ENCODE measurements at regions not wholly inside any gene's neighbourhood (a gene's known extent, or its start where the extent isn't known, plus 50 kb on each side); places are given as distances from the start of the nearest gene placed in this dataset.

DNA sequence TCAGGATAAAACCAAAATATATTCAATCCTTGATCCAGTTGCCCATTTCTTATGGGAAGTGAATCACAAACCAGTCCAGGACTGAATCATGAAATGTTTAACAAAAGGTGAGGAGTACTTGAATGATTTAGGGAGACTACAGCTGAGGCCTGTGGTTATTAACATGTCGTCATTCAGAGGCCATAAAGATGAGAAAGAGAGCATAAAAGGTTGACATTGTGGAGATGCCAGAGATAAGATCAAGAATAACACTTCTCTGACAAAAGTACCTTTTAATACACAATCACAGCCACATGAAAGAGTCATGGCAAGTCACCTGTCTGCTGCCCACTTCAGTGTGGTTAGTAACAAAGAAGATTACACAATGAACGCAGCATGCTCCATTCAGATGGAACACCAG, 1195.7 kb upstream of the SORCS1 start:
- no peaks in the 10 kb centered on the region for H3K36me3 ChIP-seq
- TF ChIP-seq POLR2A (IDR thresholded peaks at IDR 0.05) (no peak), CTCF (IDR thresholded peaks at IDR 0.05) (no peak), POLR2AphosphoS5 (IDR thresholded peaks at IDR 0.05) (no peak), EP300 (IDR thresholded peaks at IDR 0.05) (no peak)
- intact Hi-C loops (cut with DNase I) = no loop called here
- no peaks in the 10 kb centered on the region for H3K4me1 ChIP-seq
- no peak for DNase-seq
- H3K9me3 ChIP-seq = no peaks in the 10 kb centered on the region
- H3K4me3 ChIP-seq = no peak overlapping the region
- H3K27me3 ChIP-seq = no peaks in the 10 kb centered on the region
- 36 to 41% methylated on average over 2 of the region's 2 CpGs for WGBS, 2 donors
- no peak overlapping the region for H3K27ac ChIP-seq

- H3K27me3 ChIP-seq = no peaks in the 10 kb centered on the region
- TF ChIP-seq EP300 (IDR thresholded peaks at IDR 0.05) (no peak), POLR2A (IDR thresholded peaks at IDR 0.05) (no peak), CTCF (IDR thresholded peaks at IDR 0.05) (no peak), POLR2AphosphoS5 (IDR thresholded peaks at IDR 0.05) (no peak)
Observed at GRCh38 chr10:108358912-108359311, 1194.4 kb upstream of the SORCS1 start.

GRCh38 chr10:108352771-108353170, 1188.3 kb upstream of the SORCS1 start:
- 46 to 52% methylated on average over 2 of the region's 2 CpGs for WGBS, 2 donors
- no peak for DNase-seq
- no peaks in the 10 kb centered on the region for H3K4me1 ChIP-seq
- no peak for TF ChIP-seq POLR2A (IDR thresholded peaks at IDR 0.05)
- no peak for TF ChIP-seq POLR2AphosphoS5 (IDR thresholded peaks at IDR 0.05)
- TF ChIP-seq CTCF (IDR thresholded peaks at IDR 0.05) = no peak
- TF ChIP-seq EP300 (IDR thresholded peaks at IDR 0.05) = no peak
- H3K4me3 ChIP-seq = no peak overlapping the region
- H3K27me3 ChIP-seq = no peaks in the 10 kb centered on the region
- no peaks in the 10 kb centered on the region for H3K9me3 ChIP-seq
- no peak overlapping the region for H3K27ac ChIP-seq
- H3K36me3 ChIP-seq = no peaks in the 10 kb centered on the region
- intact Hi-C loops (cut with DNase I) = no loop called here

More at GRCh38 chr10:108358912-108359311, 1194.4 kb upstream of the SORCS1 start:
- no peaks in the 10 kb centered on the region for H3K4me1 ChIP-seq
- no peak for DNase-seq
- H3K9me3 ChIP-seq = no peaks in the 10 kb centered on the region
- no peak overlapping the region for H3K4me3 ChIP-seq
- 50 to 64% methylated on average over 3 of the region's 3 CpGs for WGBS, 2 donors
- H3K27ac ChIP-seq = no peak overlapping the region
- no peaks in the 10 kb centered on the region for H3K36me3 ChIP-seq
- intact Hi-C loops (cut with DNase I) = no loop called here

GRCh38 chr10:108348215-108348614, 1183.7 kb upstream of the SORCS1 start:
- Histone ChIP-seq H3K9me3 (no peaks in the 10 kb centered on the region), H3K36me3 (no peaks in the 10 kb centered on the region), H3K4me3 (no peak overlapping the region), H3K27ac (no peak overlapping the region), H3K27me3 (no peaks in the 10 kb centered on the region), H3K4me1 (no peaks in the 10 kb centered on the region)
- intact Hi-C loops (cut with DNase I) = no loop called here
- WGBS, 2 donors = 82 to 84% methylated on average over 2 of the region's 2 CpGs
- no peak for DNase-seq
- TF ChIP-seq POLR2AphosphoS5 (IDR thresholded peaks at IDR 0.05) (no peak), POLR2A (IDR thresholded peaks at IDR 0.05) (no peak), EP300 (IDR thresholded peaks at IDR 0.05) (no peak), CTCF (IDR thresholded peaks at IDR 0.05) (no peak)

GRCh38 chr10:108346066-108346465, 1181.6 kb upstream of the SORCS1 start:
- intact Hi-C loops (cut with DNase I) = no loop called here
- H3K27me3 ChIP-seq = no peaks in the 10 kb centered on the region
- 85 to 89% methylated on average over 3 of the region's 3 CpGs for WGBS, 2 donors
- no peak for TF ChIP-seq POLR2AphosphoS5 (IDR thresholded peaks at IDR 0.05)
- no peak for TF ChIP-seq CTCF (IDR thresholded peaks at IDR 0.05)
- no peak for TF ChIP-seq EP300 (IDR thresholded peaks at IDR 0.05)
- TF ChIP-seq POLR2A (IDR thresholded peaks at IDR 0.05) = no peak
- H3K36me3 ChIP-seq = no peaks in the 10 kb centered on the region
- H3K4me1 ChIP-seq = no peaks in the 10 kb centered on the region
- no peak overlapping the region for H3K27ac ChIP-seq
- no peak for DNase-seq
- H3K9me3 ChIP-seq = no peaks in the 10 kb centered on the region
- no peak overlapping the region for H3K4me3 ChIP-seq
